ENCODE measurements at regions not wholly inside any gene's neighbourhood (a gene's known extent, or its start where the extent isn't known, plus 50 kb on each side); places are given as distances from the start of the nearest gene placed in this dataset.

GRCh38 chr5:139740138-139740991, 55.2 kb upstream of the PSD2 start:
- Histone ChIP-seq H3K27ac (ENCODE audit: poor library complexity, severe bottlenecking) (no peak overlapping the region), H3K27me3 (ENCODE audit: insufficient read depth, poor library complexity, severe bottlenecking) (no peaks in the 10 kb centered on the region), H3K36me3 (ENCODE audit: low read depth) (no peaks in the 10 kb centered on the region), H3K4me3 (ENCODE audit: severe bottlenecking) (no peak overlapping the region), H3K9me3 (ENCODE audit: severe bottlenecking) (no peaks in the 10 kb centered on the region), H3K4me1 (ENCODE audit: insufficient read depth, poor library complexity, severe bottlenecking) (peaks cover 10% of the 10 kb centered on the region)
- DNase-seq (ENCODE audit: low spot score) (no peak), ATAC-seq (ENCODE audit: low read depth) (no peak)
- TF ChIP-seq, protein P1, sequence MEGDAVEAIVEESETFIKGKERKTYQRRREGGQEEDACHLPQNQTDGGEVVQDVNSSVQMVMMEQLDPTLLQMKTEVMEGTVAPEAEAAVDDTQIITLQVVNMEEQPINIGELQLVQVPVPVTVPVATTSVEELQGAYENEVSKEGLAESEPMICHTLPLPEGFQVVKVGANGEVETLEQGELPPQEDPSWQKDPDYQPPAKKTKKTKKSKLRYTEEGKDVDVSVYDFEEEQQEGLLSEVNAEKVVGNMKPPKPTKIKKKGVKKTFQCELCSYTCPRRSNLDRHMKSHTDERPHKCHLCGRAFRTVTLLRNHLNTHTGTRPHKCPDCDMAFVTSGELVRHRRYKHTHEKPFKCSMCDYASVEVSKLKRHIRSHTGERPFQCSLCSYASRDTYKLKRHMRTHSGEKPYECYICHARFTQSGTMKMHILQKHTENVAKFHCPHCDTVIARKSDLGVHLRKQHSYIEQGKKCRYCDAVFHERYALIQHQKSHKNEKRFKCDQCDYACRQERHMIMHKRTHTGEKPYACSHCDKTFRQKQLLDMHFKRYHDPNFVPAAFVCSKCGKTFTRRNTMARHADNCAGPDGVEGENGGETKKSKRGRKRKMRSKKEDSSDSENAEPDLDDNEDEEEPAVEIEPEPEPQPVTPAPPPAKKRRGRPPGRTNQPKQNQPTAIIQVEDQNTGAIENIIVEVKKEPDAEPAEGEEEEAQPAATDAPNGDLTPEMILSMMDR (IDR thresholded peaks at IDR 0.05; ENCODE audit: poor library complexity, severe bottlenecking), result no peak

DNA sequence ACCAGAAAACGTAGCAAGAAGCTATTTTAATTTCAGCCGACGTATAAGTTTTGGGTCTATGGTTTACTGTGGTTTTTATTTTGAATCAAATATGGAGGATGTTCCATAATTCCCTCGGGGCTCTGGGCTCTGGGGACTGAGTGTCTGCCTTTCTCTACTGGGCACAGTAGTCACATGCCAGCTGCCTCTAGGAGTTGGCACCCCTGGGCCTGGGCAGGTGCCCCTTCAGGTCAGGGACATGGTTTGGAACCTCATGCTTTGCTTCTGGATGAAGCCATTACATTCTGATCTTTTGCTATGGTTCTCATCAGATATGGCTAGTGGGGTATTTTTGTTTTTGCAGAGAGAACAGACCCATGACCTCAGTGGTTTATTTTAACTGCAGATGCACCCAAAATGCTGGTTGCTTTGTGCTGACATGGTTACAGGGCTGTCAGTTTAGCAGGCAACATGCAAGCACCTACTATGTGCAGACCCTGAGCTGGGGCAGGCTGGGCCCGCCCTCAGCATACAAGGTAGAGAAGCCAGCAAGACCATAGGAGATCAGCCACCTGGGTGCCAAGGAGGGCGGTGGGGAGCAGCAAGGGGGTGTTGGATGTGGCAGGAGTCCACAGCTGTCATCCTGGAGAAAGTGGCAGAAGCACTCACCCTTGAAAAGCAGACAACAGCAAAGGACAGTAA, 54.5 kb upstream of the PSD2 start:
- no peak for ATAC-seq (ENCODE audit: low read depth)

DNA sequence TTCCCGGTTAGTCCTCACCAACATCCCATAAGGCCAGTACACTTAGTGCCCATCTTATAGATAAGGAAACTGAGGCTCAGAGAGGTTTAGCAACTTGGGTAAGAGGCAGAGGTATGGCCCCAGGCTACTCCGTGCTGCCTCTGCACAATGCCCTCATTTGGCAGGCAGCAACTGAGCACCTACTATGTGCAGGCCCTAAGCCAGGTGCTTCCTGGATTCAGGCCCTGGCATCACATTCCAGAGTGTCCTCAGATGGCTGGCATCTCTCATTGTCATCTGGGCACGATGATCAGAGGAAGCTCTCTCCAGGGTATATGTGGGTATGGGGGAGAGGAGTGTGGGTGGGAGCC, 53.8 kb upstream of the PSD2 start:
- Histone ChIP-seq H3K4me3 (ENCODE audit: severe bottlenecking) (no peak overlapping the region), H3K4me1 (ENCODE audit: insufficient read depth, poor library complexity, severe bottlenecking) (peaks cover 16% of the 10 kb centered on the region), H3K27me3 (ENCODE audit: insufficient read depth, poor library complexity, severe bottlenecking) (peaks cover 4% of the 10 kb centered on the region), H3K27ac (ENCODE audit: poor library complexity, severe bottlenecking) (no peak overlapping the region), H3K9me3 (ENCODE audit: severe bottlenecking) (no peaks in the 10 kb centered on the region), H3K36me3 (ENCODE audit: low read depth) (no peaks in the 10 kb centered on the region)
- no peak for DNase-seq (ENCODE audit: low spot score)
- TF ChIP-seq, protein P1 (IDR thresholded peaks at IDR 0.05; ENCODE audit: poor library complexity, severe bottlenecking), result no peak
- ATAC-seq (ENCODE audit: low read depth), result no peak

More for the DNA sequence above, 54.5 kb upstream of the PSD2 start:
- peaks cover 16% of the 10 kb centered on the region for H3K4me1 ChIP-seq (ENCODE audit: insufficient read depth, poor library complexity, severe bottlenecking)
- no peaks in the 10 kb centered on the region for H3K36me3 ChIP-seq (ENCODE audit: low read depth)
- TF ChIP-seq, protein P1 (IDR thresholded peaks at IDR 0.05; ENCODE audit: poor library complexity, severe bottlenecking), result no peak
- H3K4me3 ChIP-seq (ENCODE audit: severe bottlenecking), result no peak overlapping the region
- H3K27me3 ChIP-seq (ENCODE audit: insufficient read depth, poor library complexity, severe bottlenecking), result no peaks in the 10 kb centered on the region
- DNase-seq (ENCODE audit: low spot score), result no peak
- H3K27ac ChIP-seq (ENCODE audit: poor library complexity, severe bottlenecking), result no peak overlapping the region
- no peaks in the 10 kb centered on the region for H3K9me3 ChIP-seq (ENCODE audit: severe bottlenecking)

DNA sequence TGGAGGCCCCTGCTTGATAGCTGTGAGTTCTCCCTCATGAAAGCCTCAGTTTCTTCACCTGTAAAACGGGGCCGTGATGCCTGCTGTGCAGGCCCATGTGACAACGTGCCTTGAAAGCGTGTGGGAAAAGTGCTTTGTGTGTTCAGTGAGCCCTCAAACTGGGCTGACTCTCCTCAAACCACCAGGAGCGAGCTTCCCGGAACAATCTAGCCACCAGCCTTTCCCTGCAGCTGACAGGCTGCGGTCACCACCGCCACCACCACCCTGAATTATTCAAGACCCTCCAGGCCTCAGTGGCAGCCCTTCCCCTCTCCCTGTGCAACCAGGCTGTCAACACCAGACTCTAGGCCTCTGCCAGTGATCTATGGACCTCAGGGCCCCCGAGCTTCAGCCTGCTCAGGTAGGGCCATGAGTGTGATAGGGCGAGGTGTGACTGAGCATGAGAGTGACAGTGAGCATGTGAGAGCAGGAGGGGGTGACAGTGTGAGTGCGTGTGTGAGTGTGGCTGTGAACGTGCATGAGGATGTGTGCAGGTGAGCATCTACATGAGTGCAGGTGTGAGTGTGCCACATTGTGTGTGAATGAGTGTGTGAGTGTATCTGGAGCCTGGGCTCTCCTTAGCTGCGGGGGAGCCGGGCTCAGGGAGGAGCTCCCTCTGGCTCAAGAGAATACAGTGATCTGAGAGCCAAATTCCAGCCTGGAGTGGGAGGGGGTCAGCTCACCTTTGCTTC, 53.3 kb upstream of the PSD2 start:
- DNase-seq (ENCODE audit: low spot score) (no peak), ATAC-seq (ENCODE audit: low read depth) (no peak)
- Histone ChIP-seq H3K4me3 (ENCODE audit: severe bottlenecking) (no peak overlapping the region), H3K9me3 (ENCODE audit: severe bottlenecking) (no peaks in the 10 kb centered on the region), H3K4me1 (ENCODE audit: insufficient read depth, poor library complexity, severe bottlenecking) (peaks cover 16% of the 10 kb centered on the region), H3K27me3 (ENCODE audit: insufficient read depth, poor library complexity, severe bottlenecking) (peaks cover 10% of the 10 kb centered on the region), H3K27ac (ENCODE audit: poor library complexity, severe bottlenecking) (no peak overlapping the region), H3K36me3 (ENCODE audit: low read depth) (no peaks in the 10 kb centered on the region)
- TF ChIP-seq, protein P1 (IDR thresholded peaks at IDR 0.05; ENCODE audit: poor library complexity, severe bottlenecking), result no peak

All from RWPE2 (cell line).